GM12873 (cell line): ENCODE measurements at regions not wholly inside any gene's neighbourhood (a gene's known extent, or its start where the extent isn't known, plus 50 kb on each side); places are given as distances from the start of the nearest gene placed in this dataset.

Experiments
- CTCF ChIP-seq: IDR thresholded peaks from 2 replicates; pipeline ENCODE4 v1.5.1; 2012; ENCODE audit warnings: low read depth, mild to moderate bottlenecking, moderate library complexity, low read length, control low read depth; ENCODE audit not compliant: insufficient read depth; ENCODE audit errors: missing control alignments

- no peak for TF ChIP-seq CTCF
Observed at GRCh38 chr20:57877995-57878394, 168.2 kb upstream of the PMEPA1 start.

- TF ChIP-seq CTCF, result no peak
Observed at GRCh38 chr20:57877131-57877824, 167.5 kb upstream of the PMEPA1 start.

GRCh38 chr20:57876163-57876562 lies 166.3 kb upstream of the PMEPA1 start:
- TF ChIP-seq CTCF, result no peak

GRCh38 chr20:57874141-57874540 lies 164.3 kb upstream of the PMEPA1 start:
- no peak for TF ChIP-seq CTCF

- TF ChIP-seq CTCF, result no peak
Observed at GRCh38 chr20:57872816-57873409, 163.1 kb upstream of the PMEPA1 start.

- TF ChIP-seq CTCF, result no peak
Observed at GRCh38 chr20:57871237-57871632, 161.4 kb upstream of the PMEPA1 start.

GRCh38 chr20:57870597-57871236 lies 160.9 kb upstream of the PMEPA1 start:
- no peak for TF ChIP-seq CTCF
